ENCODE measurements at regions not wholly inside any gene's neighbourhood (a gene's known extent, or its start where the extent isn't known, plus 50 kb on each side); places are given as distances from the start of the nearest gene placed in this dataset.

DNA sequence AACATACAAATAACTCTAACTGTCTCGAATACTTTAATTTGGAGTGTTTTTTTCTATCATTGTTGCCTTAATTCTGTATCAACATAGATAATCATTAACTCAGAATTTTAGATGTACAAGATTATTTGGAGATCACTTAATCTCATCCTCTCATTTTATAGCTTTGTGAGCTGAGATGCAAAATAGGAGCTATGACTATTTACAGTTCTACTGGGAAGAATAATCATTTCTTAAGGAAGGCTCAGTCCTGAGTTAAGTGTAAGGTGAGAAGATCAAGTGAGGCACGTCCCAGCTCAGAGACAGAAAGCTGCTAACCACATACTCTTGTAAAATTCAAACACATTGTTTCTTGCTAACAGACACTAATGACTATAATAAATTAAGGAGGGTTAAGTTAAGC is 66.2 kb downstream of the CCDC54 start:
- Histone ChIP-seq H2BK15ac (ENCODE audit: low read depth, low read length) (no peak overlapping the region), H4K91ac (ENCODE audit: insufficient read length, low read depth, low read length) (no peak overlapping the region), H3K9me3 (ENCODE audit: control insufficient read depth, low read depth, low read length) (no peaks in the 10 kb centered on the region), H2BK20ac (ENCODE audit: low read depth, low read length, poor library complexity, severe bottlenecking) (no peak overlapping the region), H3K27me3 (ENCODE audit: insufficient read depth, low read length) (no peaks in the 10 kb centered on the region), H4K20me1 (ENCODE audit: control insufficient read depth, insufficient read depth, insufficient read length) (no peaks in the 10 kb centered on the region), H3K18ac (ENCODE audit: insufficient read length, low read depth, low read length) (no peak overlapping the region), H3K79me2 (ENCODE audit: insufficient read depth, low read length) (no peaks in the 10 kb centered on the region), H2AFZ (ENCODE audit: low read length) (no peak overlapping the region), H2BK5ac (ENCODE audit: insufficient read length, low read length) (no peak overlapping the region), H3K9ac (ENCODE audit: extremely low read depth, insufficient read length, low read length) (no peak overlapping the region), H2BK12ac (ENCODE audit: insufficient read length, low read depth, low read length) (no peak overlapping the region), H3K14ac (ENCODE audit: insufficient read depth, low read length) (no peak overlapping the region), H3T11ph (ENCODE audit: low read length) (no peak overlapping the region), H3K4ac (ENCODE audit: low read depth, low read length) (no peak overlapping the region), H2BK120ac (ENCODE audit: low read depth, low read length, poor library complexity, severe bottlenecking) (no peak overlapping the region), H4K5ac (ENCODE audit: insufficient read length, low read depth, low read length) (no peak overlapping the region), H3K4me1 (ENCODE audit: insufficient read depth, low read length) (no peaks in the 10 kb centered on the region; the same call in 1 of the 2 replicates), H3K23ac (ENCODE audit: insufficient read length, low read depth, low read length) (no peak overlapping the region), H2AK5ac (ENCODE audit: insufficient read length, low read length) (no peak overlapping the region), H3K23me2 (ENCODE audit: insufficient read length, low read depth, low read length, poor library complexity, severe bottlenecking) (no peaks in the 10 kb centered on the region), H4K8ac (replicated peaks; ENCODE audit: insufficient read length, low read depth, low read length) (no peak overlapping the region), H3K79me1 (ENCODE audit: insufficient read depth, low read depth, low read length, poor library complexity, severe bottlenecking) (no peaks in the 10 kb centered on the region), H3K27ac (ENCODE audit: insufficient read length, low read depth, low read length) (no peak overlapping the region), H3K56ac (ENCODE audit: insufficient read length, low read depth, low read length) (no peak overlapping the region), H3K4me2 (ENCODE audit: insufficient read depth, insufficient read length, low read length) (no peak overlapping the region)
- WGBS (ENCODE audit: extremely low coverage, insufficient read length, low lambda C conversion rate): no CpG with 5 or more reads among the region's 2 CpGs
- H3K9me3 Mint-ChIP-seq: no peaks in the 10 kb centered on the region
- no peaks in the 10 kb centered on the region for H3K27me3 Mint-ChIP-seq (ENCODE audit: low read depth)
- no peak overlapping the region for H3K4me3 Mint-ChIP-seq
- 0 out of 7 replicates have a peak overlapping the region, but pooled peaks of 1 of the 3 experiments have one; percentile 11 for H3K27ac Mint-ChIP-seq
- no peaks in the 10 kb centered on the region; a peak in 1 of 4 replicates for H3K4me1 Mint-ChIP-seq
- H3K36me3 Mint-ChIP-seq (ENCODE audit: insufficient read depth in 1 of 3, low read depth in 3 of 3): no peaks in the 10 kb centered on the region
- DNase-seq: no peak
- TF ChIP-seq, protein P1, sequence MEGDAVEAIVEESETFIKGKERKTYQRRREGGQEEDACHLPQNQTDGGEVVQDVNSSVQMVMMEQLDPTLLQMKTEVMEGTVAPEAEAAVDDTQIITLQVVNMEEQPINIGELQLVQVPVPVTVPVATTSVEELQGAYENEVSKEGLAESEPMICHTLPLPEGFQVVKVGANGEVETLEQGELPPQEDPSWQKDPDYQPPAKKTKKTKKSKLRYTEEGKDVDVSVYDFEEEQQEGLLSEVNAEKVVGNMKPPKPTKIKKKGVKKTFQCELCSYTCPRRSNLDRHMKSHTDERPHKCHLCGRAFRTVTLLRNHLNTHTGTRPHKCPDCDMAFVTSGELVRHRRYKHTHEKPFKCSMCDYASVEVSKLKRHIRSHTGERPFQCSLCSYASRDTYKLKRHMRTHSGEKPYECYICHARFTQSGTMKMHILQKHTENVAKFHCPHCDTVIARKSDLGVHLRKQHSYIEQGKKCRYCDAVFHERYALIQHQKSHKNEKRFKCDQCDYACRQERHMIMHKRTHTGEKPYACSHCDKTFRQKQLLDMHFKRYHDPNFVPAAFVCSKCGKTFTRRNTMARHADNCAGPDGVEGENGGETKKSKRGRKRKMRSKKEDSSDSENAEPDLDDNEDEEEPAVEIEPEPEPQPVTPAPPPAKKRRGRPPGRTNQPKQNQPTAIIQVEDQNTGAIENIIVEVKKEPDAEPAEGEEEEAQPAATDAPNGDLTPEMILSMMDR (conservative IDR thresholded peaks at IDR 0.05): no peak
